ENCODE measurements at regions not wholly inside any gene's neighbourhood (a gene's known extent, or its start where the extent isn't known, plus 50 kb on each side); places are given as distances from the start of the nearest gene placed in this dataset.

- Histone ChIP-seq H3K27ac (ENCODE audit: low read depth, low read length, poor library complexity, severe bottlenecking) (no peak overlapping the region), H3K9me3 (ENCODE audit: low read depth, low read length, poor library complexity, severe bottlenecking) (no peaks in the 10 kb centered on the region), H3K27me3 (replicated peaks; ENCODE audit: insufficient read depth, low read depth, low read length, poor library complexity) (peaks cover 22% of the 10 kb centered on the region), H3K4me3 (ENCODE audit: low read depth, low read length, poor library complexity, severe bottlenecking) (no peak overlapping the region), H3K4me1 (ENCODE audit: insufficient read depth, low read length, poor library complexity, severe bottlenecking) (no peaks in the 10 kb centered on the region), H3K36me3 (ENCODE audit: insufficient read depth, low read length, poor library complexity, severe bottlenecking) (no peaks in the 10 kb centered on the region)
- ChIA-PET POLR2A (ENCODE audit: low non-redundant PET) (no interaction called here), CTCF (no interaction called here)
- TF ChIP-seq CTCF (conservative IDR thresholded peaks at IDR 0.05; ENCODE audit: low read depth, low read length) = no peak
- no peak for TF ChIP-seq EZH2 (IDR thresholded peaks at IDR 0.05; ENCODE audit: borderline replicate concordance, low read depth, low read length, poor library complexity, severe bottlenecking)
- intact Hi-C loops (cut with micrococcal nuclease; ENCODE audit: unreplicated experiment) = no loop called here
- no peak for DNase-seq (ENCODE audit: low spot score)
- BruUV-seq (replicated peaks) = no TSS peak
Measured at GRCh38 chr15:39502082-39502447, 78.8 kb upstream of the THBS1 start.

DNA sequence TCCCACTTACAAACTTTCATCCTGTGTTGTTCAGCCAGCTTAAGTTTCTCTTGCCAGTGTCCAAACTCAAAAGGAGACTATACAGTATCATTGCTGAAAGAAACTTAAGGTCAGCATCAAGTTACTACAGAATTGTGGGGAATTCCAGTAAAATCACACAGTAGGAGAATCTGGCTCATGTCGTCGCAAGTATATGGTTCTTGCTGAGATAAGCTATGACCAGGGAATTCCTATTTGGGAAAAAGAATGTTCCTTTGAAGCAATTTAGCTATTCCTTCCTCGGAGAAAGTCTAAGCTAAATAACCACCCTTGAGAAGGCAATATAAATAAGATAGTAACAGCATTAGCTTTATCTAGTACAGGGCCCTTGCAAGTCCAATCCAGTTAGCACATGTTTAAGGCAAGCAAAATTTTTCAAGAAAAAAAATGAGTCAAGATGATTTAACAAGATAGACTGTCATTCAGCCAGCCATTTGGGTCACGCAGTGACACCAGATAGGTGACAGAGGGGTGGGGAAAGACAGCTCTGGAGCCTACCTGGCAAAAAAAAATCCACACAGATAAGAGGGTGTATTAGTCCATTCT, 78.2 kb upstream of the THBS1 start:
- POLR2A ChIA-PET (ENCODE audit: low non-redundant PET) = interaction anchor here (0.7 kb wide), 1 partner anchor 352 kb away, joined by 4 read pairs; no protein-coding TSS in a partner anchor
- BruUV-seq (replicated peaks) = no TSS peak
- Histone ChIP-seq H3K4me3 (ENCODE audit: low read depth, low read length, poor library complexity, severe bottlenecking) (no peak overlapping the region), H3K9me3 (ENCODE audit: low read depth, low read length, poor library complexity, severe bottlenecking) (no peaks in the 10 kb centered on the region), H3K27ac (ENCODE audit: low read depth, low read length, poor library complexity, severe bottlenecking) (no peak overlapping the region), H3K36me3 (ENCODE audit: insufficient read depth, low read length, poor library complexity, severe bottlenecking) (no peaks in the 10 kb centered on the region), H3K4me1 (ENCODE audit: insufficient read depth, low read length, poor library complexity, severe bottlenecking) (no peaks in the 10 kb centered on the region), H3K27me3 (replicated peaks; ENCODE audit: insufficient read depth, low read depth, low read length, poor library complexity) (peaks cover 22% of the 10 kb centered on the region)
- no peak for DNase-seq (ENCODE audit: low spot score)
- intact Hi-C loops (cut with micrococcal nuclease; ENCODE audit: unreplicated experiment) = no loop called here
- CTCF ChIA-PET = no interaction called here
- TF ChIP-seq EZH2 (IDR thresholded peaks at IDR 0.05; ENCODE audit: borderline replicate concordance, low read depth, low read length, poor library complexity, severe bottlenecking) = no peak
- no peak for TF ChIP-seq CTCF (conservative IDR thresholded peaks at IDR 0.05; ENCODE audit: low read depth, low read length)

DNA sequence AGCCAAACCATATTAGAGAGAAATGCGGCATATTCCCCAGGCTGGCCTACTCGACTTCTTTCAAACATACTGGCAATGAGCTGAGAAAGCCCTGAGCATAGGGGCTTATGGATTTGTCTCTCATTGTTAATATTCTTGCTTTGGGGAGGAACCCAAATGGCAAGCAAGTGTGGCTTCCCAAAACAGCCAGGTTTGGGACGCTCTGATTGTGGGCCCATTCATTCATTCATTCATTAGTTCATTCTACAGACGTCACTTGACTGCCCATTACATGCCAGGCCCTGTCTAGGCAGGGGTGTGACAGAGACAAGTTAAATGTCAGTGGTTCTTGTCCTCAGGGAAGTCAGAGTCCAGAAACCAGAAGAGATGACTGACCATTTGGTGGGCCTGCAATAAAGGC, 77.4 kb upstream of the THBS1 start:
- no peaks in the 10 kb centered on the region for H3K9me3 ChIP-seq (ENCODE audit: low read depth, low read length, poor library complexity, severe bottlenecking)
- no peaks in the 10 kb centered on the region for H3K4me1 ChIP-seq (ENCODE audit: insufficient read depth, low read length, poor library complexity, severe bottlenecking)
- CTCF ChIA-PET = no interaction called here
- TF ChIP-seq CTCF (conservative IDR thresholded peaks at IDR 0.05; ENCODE audit: low read depth, low read length) = no peak
- no peak for TF ChIP-seq EZH2 (IDR thresholded peaks at IDR 0.05; ENCODE audit: borderline replicate concordance, low read depth, low read length, poor library complexity, severe bottlenecking)
- H3K27ac ChIP-seq (ENCODE audit: low read depth, low read length, poor library complexity, severe bottlenecking) = no peak overlapping the region
- H3K4me3 ChIP-seq (ENCODE audit: low read depth, low read length, poor library complexity, severe bottlenecking) = no peak overlapping the region
- DNase-seq (ENCODE audit: low spot score) = no peak
- H3K27me3 ChIP-seq (replicated peaks; ENCODE audit: insufficient read depth, low read depth, low read length, poor library complexity) = peaks cover 15% of the 10 kb centered on the region
- no TSS peak for BruUV-seq (replicated peaks)
- POLR2A ChIA-PET (ENCODE audit: low non-redundant PET) = no interaction called here
- intact Hi-C loops (cut with micrococcal nuclease; ENCODE audit: unreplicated experiment) = no loop called here
- H3K36me3 ChIP-seq (ENCODE audit: insufficient read depth, low read length, poor library complexity, severe bottlenecking) = no peaks in the 10 kb centered on the region
